GM10266 (cell line): ENCODE measurements at regions not wholly inside any gene's neighbourhood (a gene's known extent, or its start where the extent isn't known, plus 50 kb on each side); places are given as distances from the start of the nearest gene placed in this dataset.

Experiments used
- DNase-seq: peaks from one replicate; pipeline ENCODE4 v3.0.0; 2012; ENCODE audit errors: extremely low spot score
- TF ChIP-seq, protein P1 (sequence below): IDR thresholded peaks from 2 replicates; pipeline ENCODE4 v1.5.1; 2012; ENCODE audit warnings: mild to moderate bottlenecking, low read depth; ENCODE audit not compliant: control insufficient read depth, insufficient read depth; ENCODE audit errors: missing control alignments

DNA sequence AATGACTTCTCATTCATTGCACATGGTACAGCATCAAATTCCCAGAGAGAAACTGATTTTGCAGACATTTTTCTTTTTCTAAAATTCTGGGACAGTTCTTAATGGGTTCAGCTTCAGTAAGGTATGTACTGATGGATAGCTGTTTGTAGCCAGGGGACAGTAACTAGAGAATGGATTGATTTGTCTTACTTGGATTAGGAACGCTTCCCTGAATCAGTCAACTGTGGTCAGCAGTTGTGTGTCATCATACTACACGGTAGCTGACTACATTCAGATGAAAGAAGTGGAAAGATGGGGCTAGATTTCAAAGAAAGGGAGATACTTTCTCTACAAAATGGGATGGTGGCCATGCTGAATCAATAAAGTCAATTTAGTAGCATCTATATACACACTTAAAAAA is 431.4 kb downstream of the GRB14 start:
- TF ChIP-seq, protein P1, sequence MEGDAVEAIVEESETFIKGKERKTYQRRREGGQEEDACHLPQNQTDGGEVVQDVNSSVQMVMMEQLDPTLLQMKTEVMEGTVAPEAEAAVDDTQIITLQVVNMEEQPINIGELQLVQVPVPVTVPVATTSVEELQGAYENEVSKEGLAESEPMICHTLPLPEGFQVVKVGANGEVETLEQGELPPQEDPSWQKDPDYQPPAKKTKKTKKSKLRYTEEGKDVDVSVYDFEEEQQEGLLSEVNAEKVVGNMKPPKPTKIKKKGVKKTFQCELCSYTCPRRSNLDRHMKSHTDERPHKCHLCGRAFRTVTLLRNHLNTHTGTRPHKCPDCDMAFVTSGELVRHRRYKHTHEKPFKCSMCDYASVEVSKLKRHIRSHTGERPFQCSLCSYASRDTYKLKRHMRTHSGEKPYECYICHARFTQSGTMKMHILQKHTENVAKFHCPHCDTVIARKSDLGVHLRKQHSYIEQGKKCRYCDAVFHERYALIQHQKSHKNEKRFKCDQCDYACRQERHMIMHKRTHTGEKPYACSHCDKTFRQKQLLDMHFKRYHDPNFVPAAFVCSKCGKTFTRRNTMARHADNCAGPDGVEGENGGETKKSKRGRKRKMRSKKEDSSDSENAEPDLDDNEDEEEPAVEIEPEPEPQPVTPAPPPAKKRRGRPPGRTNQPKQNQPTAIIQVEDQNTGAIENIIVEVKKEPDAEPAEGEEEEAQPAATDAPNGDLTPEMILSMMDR = no peak

DNA sequence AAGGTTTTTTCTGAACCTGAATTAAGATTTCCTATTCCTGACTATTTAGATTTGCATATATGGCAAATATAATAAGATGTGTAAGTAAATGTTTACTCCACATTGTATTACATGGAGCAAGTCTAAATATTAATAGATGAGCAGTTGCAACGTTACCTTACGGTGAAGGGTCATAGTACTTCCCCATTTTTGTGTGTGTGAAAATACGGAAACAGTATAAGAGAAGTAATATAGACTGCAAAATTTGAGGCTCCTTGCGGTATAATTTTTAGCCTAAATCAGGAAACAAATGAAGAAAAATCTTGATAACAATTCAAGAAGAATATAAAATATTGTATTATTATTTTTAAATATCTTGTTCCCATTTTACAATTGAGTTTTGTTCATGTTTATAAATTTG is 434.2 kb downstream of the GRB14 start:
- DNase-seq = no peak
- TF ChIP-seq, protein P1 = no peak

More for the DNA sequence above, 431.4 kb downstream of the GRB14 start:
- DNase-seq = no peak

DNA sequence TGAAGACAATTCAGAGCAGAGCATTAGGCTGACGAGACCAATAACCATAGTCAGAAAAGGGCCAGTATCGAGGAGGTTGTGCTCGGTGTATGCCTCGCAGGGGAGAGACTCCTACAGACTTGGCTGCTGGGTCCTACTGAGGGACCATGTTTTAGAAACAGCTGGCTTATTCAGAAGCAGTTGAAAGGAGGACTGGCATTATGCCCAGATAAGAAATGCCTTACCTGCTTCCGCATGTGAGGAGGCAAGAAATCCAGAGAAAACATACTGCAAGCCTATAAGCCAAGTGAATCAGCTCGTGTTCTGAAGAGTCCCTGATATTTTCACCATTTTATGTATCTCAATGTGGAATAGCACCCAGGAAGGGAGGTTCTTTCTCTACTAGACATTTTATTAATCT is 434.7 kb downstream of the GRB14 start:
- TF ChIP-seq, protein P1 = no peak
- DNase-seq = no peak

DNA sequence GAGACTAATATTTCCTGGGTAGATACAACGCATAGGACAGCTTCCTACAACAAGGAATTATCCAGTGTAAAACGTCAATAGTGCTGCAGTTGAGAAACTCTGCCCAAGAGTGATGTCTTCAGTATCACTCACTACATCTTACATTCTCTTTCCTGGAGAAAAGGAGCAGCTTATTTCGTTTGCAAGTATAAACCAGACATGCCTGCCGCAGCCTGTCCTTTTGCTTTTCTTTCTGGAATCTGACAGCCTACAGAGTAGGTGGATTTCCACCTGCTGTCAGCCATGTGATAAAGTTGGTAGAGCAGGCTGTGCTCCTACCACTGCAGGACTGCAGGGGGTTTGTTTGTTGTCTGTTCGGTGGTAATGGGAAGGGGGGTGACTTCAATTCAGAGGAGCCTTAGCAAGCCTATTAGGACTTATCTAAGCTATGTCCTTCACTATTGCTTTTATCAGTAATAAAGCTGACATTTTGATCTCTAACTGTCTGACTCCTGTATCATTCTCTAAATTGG is 439.1 kb downstream of the GRB14 start:
- TF ChIP-seq, protein P1 = no peak
- DNase-seq = no peak

DNA sequence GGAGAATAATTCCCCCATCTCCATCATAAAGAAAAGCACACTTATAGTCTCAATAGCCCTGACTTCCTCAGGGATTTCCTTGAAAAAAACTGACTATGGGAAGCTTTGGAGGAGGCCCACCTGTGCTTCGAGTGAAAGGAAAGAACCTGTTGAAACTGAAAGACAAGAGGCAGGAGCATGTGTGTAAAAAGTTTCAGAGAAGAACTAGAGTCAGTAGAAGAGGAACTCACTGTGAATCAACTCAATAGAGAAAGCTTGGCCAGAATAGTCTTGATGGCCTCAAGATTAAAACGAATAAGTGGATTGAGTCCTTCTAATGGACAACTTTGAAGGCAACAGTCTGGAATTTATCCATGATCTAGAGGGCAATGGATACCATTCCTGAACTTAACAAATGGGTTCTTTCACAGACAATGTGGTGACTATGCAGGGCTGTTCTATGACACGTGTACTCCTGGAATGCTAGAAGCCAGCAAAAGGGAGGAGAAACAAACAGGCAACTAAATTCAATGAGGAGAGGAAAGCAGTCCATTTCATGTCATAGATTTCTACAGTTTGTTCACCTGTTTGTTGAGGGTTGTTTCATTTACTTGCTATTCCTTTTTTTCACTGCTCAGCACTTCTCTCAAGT is 442.3 kb downstream of the GRB14 start:
- DNase-seq = no peak
- TF ChIP-seq, protein P1 = no peak

DNA sequence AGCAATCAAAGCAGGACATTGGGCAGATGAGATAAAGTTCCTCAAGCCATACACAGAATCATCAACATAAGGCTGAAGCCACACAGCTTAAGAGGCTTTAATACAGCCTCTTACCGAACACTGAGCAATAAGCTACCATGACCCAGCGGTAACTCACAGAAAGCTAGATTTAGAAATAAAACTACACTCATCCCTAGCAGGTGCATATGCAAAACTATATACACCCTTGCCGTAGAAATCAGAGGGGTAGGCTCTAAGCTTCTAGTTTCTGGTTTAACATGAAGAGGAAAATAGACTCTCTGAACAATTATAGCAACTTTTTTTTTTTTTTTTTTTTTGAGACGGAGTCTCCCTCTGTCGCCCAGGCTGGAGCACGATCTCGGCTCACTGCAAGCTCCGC is 428.8 kb upstream of the FIGN start:
- no peak for DNase-seq
- TF ChIP-seq, protein P1 = no peak

DNA sequence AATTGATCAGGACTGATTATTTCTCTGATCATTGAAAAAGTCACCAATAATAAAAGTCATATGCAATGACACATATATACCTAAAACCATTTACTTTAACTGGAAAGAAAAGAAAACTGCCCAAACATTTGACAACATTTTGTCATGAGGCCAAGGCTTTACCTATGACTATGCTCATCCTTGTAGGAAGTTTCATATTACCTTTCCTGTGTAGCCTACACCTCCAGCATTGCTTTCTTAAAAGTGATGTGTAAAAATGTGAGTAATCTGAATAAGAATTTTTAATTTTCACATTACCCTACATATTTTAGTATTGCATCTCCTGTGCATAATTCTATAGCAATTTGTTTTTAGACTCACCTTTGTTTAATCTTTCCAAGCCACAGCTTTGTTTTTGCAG is 419.8 kb upstream of the FIGN start:
- TF ChIP-seq, protein P1 = no peak
- no peak for DNase-seq
